ENCODE measurements at regions not wholly inside any gene's neighbourhood (a gene's known extent, or its start where the extent isn't known, plus 50 kb on each side); places are given as distances from the start of the nearest gene placed in this dataset.

DNA sequence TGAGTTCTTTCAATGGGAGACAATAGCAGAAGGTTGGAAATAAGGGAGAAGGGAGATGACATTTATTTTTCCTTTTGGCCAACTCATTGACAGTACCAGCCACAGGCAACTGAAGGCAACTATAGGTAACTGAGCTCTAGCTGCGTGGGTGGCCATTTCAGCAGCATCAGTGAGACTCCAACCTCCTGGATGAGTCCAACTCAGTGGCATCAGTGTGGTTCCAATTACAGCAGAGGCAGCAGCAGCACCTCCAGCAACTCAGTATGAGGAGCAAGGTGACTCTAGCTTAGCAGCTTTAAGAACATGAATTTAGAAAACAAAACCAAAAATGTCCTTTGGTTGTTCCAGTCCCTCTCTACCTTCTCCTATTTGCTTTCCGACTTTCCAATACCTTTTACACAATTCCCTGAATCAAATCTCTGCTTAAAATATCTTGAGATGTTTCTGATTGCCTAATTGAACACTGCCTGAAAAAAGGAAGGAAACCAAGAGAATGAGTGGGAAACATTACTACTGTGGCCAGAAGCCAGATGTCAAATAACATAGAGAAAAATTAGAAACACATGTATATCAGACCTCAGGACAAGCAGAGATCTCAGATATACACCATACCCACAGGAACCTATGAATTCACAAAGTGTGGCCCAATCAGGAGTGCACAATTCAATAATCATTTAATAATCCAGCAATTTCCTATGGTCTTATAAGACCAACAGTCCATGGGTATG lies 166.5 kb upstream of the RORB start:
- H3K4me3 ChIP-seq (ENCODE audit: low read depth, low read length), result no peak overlapping the region
- DNase-seq, result no peak
- no peak overlapping the region for H3K27ac ChIP-seq
- H3K27me3 ChIP-seq (replicated peaks), result no peaks in the 10 kb centered on the region
- TF ChIP-seq CTCF (IDR thresholded peaks at IDR 0.05; ENCODE audit: low read depth, low read length, missing control alignments), result no peak
- in situ Hi-C loops (cut with HindIII; ENCODE audit: low pct_ligation_motif_present, low sequenced_read_pairs), result no loop called here
- H3K36me3 ChIP-seq (replicated peaks), result no peaks in the 10 kb centered on the region

DNA sequence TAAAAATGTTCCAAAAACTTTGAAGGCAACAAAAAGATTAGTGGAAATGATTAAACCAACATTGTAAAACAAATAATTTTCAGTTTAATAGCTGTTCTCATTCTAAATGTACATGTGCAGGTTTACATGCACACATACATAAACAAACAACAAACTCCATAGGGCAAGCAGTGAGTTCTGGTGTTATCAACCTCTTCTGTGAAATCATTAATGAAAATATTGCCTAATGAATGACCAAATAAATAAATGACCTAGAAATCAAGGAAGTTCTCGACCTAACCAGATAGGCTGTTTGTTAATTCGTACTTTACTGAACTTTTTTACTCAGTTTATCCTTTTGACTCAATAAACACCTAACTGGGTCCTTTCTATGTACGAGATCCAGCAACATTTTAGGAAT lies 165.5 kb upstream of the RORB start:
- Histone ChIP-seq H3K27me3 (replicated peaks) (no peaks in the 10 kb centered on the region), H3K27ac (no peak overlapping the region), H3K36me3 (replicated peaks) (no peaks in the 10 kb centered on the region), H3K4me3 (ENCODE audit: low read depth, low read length) (no peak overlapping the region)
- in situ Hi-C loops (cut with HindIII; ENCODE audit: low pct_ligation_motif_present, low sequenced_read_pairs), result no loop called here
- TF ChIP-seq CTCF (IDR thresholded peaks at IDR 0.05; ENCODE audit: low read depth, low read length, missing control alignments), result no peak
- DNase-seq, result no peak

DNA sequence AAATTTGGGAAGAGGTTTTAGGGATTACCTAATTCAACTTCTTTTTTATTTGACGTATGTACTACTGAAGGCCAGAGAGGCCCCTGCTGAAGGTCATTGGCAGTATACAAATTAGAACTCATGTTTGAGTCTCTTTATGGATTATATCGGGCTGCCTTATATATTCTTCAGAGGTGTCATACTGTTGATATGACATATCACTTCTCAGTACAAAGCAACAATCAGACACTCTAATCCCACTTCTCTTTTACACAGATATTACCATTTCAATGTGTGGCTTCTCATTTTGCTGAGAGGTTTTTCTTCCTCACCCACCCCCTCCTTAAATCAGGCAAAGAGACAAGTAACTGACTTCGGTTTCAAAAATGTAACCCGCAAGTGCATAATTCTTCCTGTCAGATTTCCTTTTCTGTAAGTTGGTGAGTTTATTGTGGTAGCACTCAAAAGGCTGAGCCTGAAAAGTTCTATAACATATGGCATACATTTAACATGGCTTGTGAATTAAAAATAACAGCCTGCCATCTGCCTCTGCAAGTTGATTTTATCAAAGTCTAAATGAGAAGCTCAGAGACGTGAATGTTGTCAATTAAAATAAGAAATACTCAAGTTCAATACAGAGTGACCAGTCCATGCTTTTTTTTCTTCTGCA lies 163.6 kb upstream of the RORB start:
- no peaks in the 10 kb centered on the region for H3K36me3 ChIP-seq (replicated peaks)
- no peak for TF ChIP-seq CTCF (IDR thresholded peaks at IDR 0.05; ENCODE audit: low read depth, low read length, missing control alignments)
- H3K27ac ChIP-seq, result no peak overlapping the region
- no peaks in the 10 kb centered on the region for H3K27me3 ChIP-seq (replicated peaks)
- in situ Hi-C loops (cut with HindIII; ENCODE audit: low pct_ligation_motif_present, low sequenced_read_pairs), result no loop called here
- DNase-seq, result no peak
- no peak overlapping the region for H3K4me3 ChIP-seq (ENCODE audit: low read depth, low read length)

- no peaks in the 10 kb centered on the region for H3K36me3 ChIP-seq (replicated peaks)
- in situ Hi-C loops (cut with HindIII; ENCODE audit: low pct_ligation_motif_present, low sequenced_read_pairs), result no loop called here
- no peak for DNase-seq
- H3K27ac ChIP-seq, result no peak overlapping the region
- no peaks in the 10 kb centered on the region for H3K27me3 ChIP-seq (replicated peaks)
- TF ChIP-seq CTCF (IDR thresholded peaks at IDR 0.05; ENCODE audit: low read depth, low read length, missing control alignments), result no peak
- H3K4me3 ChIP-seq (ENCODE audit: low read depth, low read length), result no peak overlapping the region
These were observed 162.9 kb upstream of the RORB start for GRCh38 chr9:74334271-74334670.

GRCh38 chr9:74336161-74336560 lies 161.0 kb upstream of the RORB start:
- in situ Hi-C loops (cut with HindIII; ENCODE audit: low pct_ligation_motif_present, low sequenced_read_pairs), result no loop called here
- Histone ChIP-seq H3K27me3 (replicated peaks) (no peaks in the 10 kb centered on the region), H3K36me3 (replicated peaks) (no peaks in the 10 kb centered on the region), H3K27ac (no peak overlapping the region), H3K4me3 (ENCODE audit: low read depth, low read length) (no peak overlapping the region)
- DNase-seq, result no peak
- no peak for TF ChIP-seq CTCF (IDR thresholded peaks at IDR 0.05; ENCODE audit: low read depth, low read length, missing control alignments)

Measured in brain microvascular endothelial cell (primary cell).